ENCODE measurements at regions not wholly inside any gene's neighbourhood (a gene's known extent, or its start where the extent isn't known, plus 50 kb on each side); places are given as distances from the start of the nearest gene placed in this dataset.

DNA sequence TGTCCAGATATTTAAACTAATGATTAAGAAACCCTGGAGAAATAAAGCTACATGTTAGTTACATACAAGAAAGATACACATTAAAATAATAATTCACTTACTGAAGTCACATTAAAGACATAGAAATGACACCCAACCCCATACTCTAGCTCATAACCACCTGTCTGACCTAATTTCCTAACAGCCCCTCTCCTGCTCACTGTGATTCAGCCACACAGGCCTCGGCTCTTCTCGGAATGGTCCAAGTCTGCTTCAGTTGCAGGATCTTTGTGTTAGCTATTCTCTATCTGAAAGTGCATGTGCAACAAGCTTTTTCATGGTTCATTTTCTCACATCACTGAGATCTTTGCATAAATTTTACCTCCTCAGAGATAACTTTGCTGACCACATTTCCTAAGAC is 209.8 kb downstream of the TM2D1 start:
- no peak overlapping the region for H3K4me3 ChIP-seq
- TF ChIP-seq FOXP2 (optimal IDR thresholded peaks at IDR 0.05; ENCODE audit: control extremely low read depth, extremely low read length, insufficient read depth): no peak
- TF ChIP-seq EZH2 (IDR thresholded peaks at IDR 0.05): no peak
- TF ChIP-seq POLR2AphosphoS5 (IDR thresholded peaks at IDR 0.05; ENCODE audit: borderline replicate concordance, low read depth, low read length): no peak
- H3K9me3 ChIP-seq (ENCODE audit: low read depth, low read length): no peaks in the 10 kb centered on the region
- no peak overlapping the region for H3K9ac ChIP-seq (ENCODE audit: insufficient read length)
- no peaks in the 10 kb centered on the region for H3K36me3 ChIP-seq (ENCODE audit: insufficient read depth, low read length)
- DNase-seq (ENCODE audit: low read depth, low spot score): no peak
- H3K27ac ChIP-seq: no peak overlapping the region

All from SK-N-MC (cell line).